ENCODE measurements at regions not wholly inside any gene's neighbourhood (a gene's known extent, or its start where the extent isn't known, plus 50 kb on each side); places are given as distances from the start of the nearest gene placed in this dataset.
"Not testable (repeated sequence)": the region's sequence is repeated elsewhere in the genome, so short reads cannot be mapped to it uniquely, and the experiment has no call there.

GRCh38 chr21:32093646-32094462 lies 185.0 kb downstream of the MIS18A start:
- no peak for DNase-seq (ENCODE audit: low spot score)

DNA sequence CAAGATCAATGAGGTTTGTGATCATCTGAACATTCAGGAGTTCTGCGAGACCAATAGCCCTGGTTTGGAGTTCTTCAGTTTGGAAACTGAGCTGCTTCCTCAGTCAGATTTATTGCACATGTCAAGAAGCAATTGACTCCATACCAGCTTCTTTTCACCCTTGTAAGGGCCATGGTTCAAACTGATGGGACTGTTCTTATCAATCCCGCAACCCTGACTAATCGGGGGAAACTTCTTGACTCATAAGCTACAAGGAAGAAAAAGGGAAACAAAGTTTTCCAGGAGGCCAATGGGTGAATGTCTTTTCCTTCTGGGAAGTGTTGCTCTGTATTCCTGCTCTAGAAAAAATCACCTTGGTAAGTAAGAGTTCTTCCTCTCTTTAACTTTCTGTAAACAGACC lies 187.9 kb downstream of the MIS18A start:
- DNase-seq (ENCODE audit: low spot score), result no peak

DNA sequence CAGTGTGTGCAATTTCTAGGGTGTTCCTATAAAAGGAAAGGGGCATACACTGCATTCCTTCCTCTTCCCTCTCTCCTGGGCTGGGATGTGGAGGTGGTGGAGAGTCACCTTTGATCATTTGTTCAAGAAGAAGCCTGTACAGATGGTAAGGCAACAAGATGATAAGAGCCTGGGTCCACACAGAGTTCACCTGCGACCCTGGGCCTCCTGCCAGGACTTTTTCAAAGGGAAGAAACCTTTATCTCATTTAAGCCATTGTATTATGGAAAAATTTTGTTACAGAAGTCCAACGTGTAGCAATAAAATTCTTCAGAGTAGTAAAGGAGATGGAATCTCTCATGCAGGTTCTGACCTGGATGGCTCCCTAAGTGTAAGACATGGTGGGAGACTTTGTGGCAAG lies 189.1 kb downstream of the MIS18A start:
- no peak for DNase-seq (ENCODE audit: low spot score)

DNA sequence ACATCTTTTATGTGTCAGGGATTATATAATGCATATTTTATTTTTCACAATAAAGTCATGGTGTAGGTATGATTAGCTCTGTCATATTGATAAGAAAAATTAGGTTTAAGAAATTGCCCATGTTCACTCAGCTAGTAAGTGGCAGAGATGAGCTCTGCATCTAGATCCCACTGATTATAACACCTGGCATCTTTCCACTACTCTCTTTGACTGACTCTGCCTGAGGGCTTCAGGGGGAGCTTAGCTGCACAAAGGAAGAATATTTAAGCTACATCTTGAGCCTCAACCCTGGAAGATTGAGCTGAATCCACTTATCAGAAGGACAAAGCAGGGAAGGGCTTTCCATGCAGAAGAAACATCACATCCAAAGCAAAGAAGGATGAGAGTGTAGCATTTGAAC lies 190.4 kb downstream of the MIS18A start:
- DNase-seq (ENCODE audit: low spot score), result no peak

DNA sequence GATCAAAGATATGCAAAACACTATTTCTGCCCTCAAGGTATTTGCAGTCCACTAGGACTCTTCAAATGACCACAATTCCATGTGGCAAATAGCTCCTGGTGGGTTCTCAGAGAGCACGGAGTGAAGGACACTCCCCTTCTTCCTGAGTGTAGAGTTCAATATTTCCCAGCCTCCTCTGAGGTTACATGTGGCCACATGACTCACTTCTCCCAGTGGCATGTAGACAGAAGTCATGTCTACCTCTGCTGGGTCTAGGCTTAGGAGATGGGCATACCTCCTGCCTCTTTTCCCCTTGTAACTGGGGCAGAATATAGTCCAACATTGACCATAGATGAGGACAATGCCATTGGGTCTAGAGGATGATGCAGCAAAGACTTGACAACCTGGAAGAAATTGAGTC lies 191.4 kb downstream of the MIS18A start:
- no peak for DNase-seq (ENCODE audit: low spot score)

- DNase-seq (ENCODE audit: low spot score), result no peak
These were observed 195.7 kb downstream of the MIS18A start for GRCh38 chr21:32083197-32083596.

DNA sequence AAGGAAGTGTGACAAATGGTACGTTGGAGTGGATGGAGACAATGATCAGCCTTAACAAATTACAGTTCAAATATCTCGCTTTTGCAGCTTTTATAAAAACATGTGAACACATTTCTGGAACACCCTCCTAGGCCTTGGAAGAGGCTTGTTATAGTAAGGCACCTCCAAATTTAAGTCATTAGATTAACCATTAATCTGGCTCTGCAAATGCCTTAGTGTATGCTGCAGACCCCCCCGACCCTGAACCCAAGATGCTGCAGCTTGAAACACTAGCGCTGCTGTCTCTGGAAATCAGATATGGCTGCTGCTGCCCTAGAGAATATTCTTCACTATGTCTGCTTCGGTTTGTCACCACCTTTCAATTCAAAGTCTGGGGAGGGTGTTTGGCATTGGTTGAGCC lies 196.4 kb downstream of the MIS18A start:
- DNase-seq (ENCODE audit: low spot score), result no peak

- DNase-seq (ENCODE audit: low spot score), result no peak
These were observed 200.8 kb downstream of the HUNK start for GRCh38 chr21:32073593-32073992.

- no peak for DNase-seq (ENCODE audit: low spot score)
These were observed 200.4 kb downstream of the HUNK start for GRCh38 chr21:32073190-32073589.

DNA sequence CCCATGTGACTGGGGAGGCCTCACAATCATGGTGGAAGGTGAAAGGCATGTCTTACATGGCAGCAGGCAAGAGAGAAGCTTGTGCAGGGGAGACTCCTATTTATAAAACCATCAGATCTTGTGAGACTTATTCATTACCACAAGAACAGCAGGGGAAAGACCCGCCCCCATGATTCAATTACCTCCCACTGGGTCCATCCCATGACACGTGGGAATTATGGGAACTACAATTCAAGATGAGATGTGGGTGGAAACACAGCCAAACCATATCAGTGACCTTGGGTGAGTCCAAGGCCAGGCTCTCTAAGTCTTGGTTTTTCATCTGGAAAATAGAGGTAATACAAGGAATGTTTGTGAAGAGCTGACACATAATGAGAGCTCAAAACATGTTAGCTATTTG lies 198.8 kb downstream of the HUNK start:
- DNase-seq (ENCODE audit: low spot score), result not testable (repeated sequence)

GRCh38 chr21:32070676-32071330 lies 198.0 kb downstream of the HUNK start:
- no peak for DNase-seq (ENCODE audit: low spot score)

DNA sequence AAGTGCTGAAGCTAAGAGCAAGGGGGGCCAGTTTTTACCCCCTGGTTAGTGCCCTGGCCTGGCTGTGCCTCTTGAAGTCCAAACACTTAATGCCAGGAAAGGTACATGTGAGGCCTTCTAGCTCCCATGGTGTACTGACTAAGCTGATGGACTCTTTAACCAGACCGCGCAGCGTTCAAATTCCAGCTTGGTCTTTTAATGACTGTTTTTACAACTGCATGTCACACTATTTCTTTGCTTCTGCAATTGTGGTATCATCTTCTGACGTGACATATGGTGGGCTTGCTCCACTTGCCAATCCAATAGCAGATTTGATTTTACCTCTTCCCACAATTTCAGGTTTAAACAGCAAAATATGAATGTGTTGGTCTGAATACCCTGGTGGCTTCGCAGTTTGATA lies 197.3 kb downstream of the HUNK start:
- no peak for DNase-seq (ENCODE audit: low spot score)

GRCh38 chr21:32065654-32066053 lies 192.8 kb downstream of the HUNK start:
- no peak for DNase-seq (ENCODE audit: low spot score)

DNA sequence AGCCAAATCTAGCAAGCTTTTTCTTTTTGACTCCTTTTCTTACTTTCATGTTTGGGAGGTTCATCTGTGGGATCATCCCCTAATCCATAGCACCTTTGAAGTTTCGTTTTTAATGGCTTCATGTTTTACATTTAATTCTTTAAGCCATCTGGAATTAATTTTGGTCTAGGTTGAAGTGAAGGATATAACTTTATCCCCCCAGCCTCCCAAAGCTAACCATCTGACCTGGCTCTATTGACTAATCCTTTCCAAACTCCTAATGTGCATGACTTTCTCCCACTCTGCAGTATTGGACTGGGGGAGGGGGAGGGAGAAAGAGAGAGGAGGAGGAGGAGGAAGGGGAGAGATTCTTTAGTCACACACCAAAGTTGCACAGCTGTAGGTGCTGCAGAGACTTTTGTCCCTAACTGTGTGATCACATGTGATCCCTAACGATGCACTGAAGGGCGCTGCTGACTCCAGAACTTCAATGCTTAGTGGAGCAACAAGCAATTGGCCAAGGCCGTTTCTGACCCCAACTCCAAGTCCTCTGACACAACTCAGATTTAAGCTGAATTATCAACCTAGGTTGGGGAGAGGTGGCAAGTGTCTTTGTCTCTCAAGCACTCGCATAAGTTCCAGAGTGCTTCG lies 191.6 kb downstream of the HUNK start:
- no peak for DNase-seq (ENCODE audit: low spot score)

DNA sequence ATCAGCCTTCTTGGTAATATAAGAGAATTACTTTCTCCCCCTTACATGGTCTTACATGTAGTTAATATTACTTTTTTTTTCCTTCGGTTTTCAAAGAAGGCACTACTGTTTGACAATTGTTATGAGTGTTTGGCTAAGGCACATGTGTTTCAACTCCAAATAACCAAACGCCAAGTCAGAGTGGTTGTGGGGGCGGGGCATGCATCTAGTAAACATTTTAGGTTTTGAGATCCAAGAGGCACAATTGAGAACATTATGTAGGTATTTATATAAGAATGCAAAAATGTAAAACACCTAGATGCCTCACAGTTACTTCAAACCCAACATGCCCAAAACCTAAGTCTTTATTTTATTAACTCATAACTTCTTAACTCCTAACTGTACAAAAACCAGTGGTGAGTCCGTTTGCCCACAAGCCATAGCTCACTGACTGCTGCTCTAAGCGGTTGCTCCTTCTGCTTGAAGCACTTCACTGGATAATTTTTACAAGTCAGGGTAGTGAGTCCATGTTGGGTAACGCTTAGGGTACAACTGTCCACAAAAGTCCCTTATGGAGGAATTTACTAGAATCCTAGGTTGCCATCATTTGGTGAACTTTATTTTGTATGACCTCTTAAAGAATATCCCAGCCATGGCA lies 189.9 kb downstream of the HUNK start:
- DNase-seq (ENCODE audit: low spot score), result no peak

- DNase-seq (ENCODE audit: low spot score), result no peak
These were observed 188.9 kb downstream of the HUNK start for GRCh38 chr21:32061729-32062128.

DNA sequence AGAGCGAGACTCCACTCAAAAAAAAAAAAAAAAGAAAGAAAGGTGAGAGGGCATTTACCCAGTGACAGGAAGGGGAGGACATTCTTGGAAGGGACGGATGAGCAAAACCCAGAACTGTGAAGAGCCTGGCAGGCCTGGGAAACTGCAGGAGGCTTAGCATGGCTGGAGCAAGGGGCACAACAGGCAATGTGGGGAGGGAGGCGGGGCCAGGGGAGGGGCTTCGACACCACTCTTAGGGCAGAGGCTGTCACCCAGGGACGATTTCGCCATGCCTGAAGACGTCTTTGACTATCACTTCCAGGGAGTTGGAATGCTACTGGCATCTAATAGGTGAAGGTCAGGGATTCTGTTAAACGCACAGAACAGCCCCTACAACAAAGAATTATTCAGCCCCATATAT lies 184.0 kb downstream of the HUNK start:
- no peak for DNase-seq (ENCODE audit: low spot score)

GRCh38 chr21:32055305-32055704 lies 182.5 kb downstream of the HUNK start:
- DNase-seq (ENCODE audit: low spot score), result no peak

Measured in Ammon's horn (tissue), 1 donor.